Ishikawa (cell line): ENCODE measurements at regions not wholly inside any gene's neighbourhood (a gene's known extent, or its start where the extent isn't known, plus 50 kb on each side); places are given as distances from the start of the nearest gene placed in this dataset.
"Not testable (repeated sequence)": the region's sequence is repeated elsewhere in the genome, so short reads cannot be mapped to it uniquely, and the experiment has no call there.

Experiments
- CREB1 ChIP-seq: IDR thresholded peaks from 2 replicates; pipeline ENCODE4 v1.6.1; 2012; ENCODE audit warnings: low read depth
- EP300 ChIP-seq: IDR thresholded peaks from 2 replicates; pipeline ENCODE4 v1.6.1; 2012; ENCODE audit warnings: borderline replicate concordance
- NFIC ChIP-seq: IDR thresholded peaks from 2 replicates; pipeline ENCODE4 v1.6.1; 2012
- RAD21 ChIP-seq: IDR thresholded peaks from 2 replicates; pipeline ENCODE4 v1.6.1; 2012; ENCODE audit warnings: low read depth
- TAF1 ChIP-seq: IDR thresholded peaks from 2 replicates; pipeline ENCODE4 v1.6.1; 2012; ENCODE audit warnings: low read depth, mild to moderate bottlenecking
- TF ChIP-seq, protein P1 (sequence below): IDR thresholded peaks from 2 replicates; pipeline ENCODE4 v1.6.1; 2012
- TF ChIP-seq, protein P2 (sequence below): IDR thresholded peaks from 2 replicates; pipeline ENCODE4 v1.6.1; 2012; ENCODE audit warnings: low read depth, mild to moderate bottlenecking

DNA sequence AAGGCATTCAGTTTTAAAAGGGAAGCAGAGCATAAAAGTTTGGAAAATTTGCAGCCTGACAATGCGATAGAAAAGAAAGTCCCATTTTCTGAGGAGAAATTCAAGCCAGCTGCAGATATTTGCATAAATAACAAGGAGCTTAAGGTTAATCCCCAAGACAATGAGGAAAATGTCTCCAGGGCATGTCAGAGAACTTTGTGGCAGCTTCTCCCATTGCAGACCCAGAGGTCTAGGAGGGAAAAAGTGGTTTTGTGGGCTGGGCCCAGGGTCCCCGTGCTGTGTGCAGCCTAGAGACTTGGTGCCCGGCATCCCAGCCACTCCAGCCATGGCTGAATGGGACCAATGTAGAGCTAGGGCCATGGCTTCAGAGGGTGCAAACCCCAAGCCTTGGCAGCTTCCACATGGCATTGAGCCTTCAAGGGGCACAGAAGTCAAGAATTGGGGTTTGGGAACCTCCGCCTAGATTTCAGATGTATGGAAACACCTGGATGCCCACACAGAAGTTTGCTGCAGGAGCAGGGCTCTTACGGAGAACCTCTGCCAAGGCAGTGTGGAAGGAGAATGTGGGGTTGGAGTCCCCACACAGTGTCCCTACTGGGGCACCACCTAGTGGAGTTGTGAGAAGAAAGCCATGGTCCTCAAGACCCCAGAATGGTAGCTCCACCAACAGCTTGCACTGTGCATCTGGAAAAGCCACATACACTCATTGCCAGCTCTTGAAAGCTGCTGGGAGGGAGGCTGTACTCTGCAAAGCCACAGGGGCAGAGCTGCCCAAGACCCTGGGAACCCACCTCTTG, 62.3 kb upstream of the SSBP3 start:
- TF ChIP-seq TAF1, CREB1, NFIC, EP300: not testable (repeated sequence)
- TF ChIP-seq, protein P1, sequence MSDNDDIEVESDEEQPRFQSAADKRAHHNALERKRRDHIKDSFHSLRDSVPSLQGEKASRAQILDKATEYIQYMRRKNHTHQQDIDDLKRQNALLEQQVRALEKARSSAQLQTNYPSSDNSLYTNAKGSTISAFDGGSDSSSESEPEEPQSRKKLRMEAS = not testable (repeated sequence)
- peak; percentile 52 for TF ChIP-seq RAD21
- TF ChIP-seq, protein P2, sequence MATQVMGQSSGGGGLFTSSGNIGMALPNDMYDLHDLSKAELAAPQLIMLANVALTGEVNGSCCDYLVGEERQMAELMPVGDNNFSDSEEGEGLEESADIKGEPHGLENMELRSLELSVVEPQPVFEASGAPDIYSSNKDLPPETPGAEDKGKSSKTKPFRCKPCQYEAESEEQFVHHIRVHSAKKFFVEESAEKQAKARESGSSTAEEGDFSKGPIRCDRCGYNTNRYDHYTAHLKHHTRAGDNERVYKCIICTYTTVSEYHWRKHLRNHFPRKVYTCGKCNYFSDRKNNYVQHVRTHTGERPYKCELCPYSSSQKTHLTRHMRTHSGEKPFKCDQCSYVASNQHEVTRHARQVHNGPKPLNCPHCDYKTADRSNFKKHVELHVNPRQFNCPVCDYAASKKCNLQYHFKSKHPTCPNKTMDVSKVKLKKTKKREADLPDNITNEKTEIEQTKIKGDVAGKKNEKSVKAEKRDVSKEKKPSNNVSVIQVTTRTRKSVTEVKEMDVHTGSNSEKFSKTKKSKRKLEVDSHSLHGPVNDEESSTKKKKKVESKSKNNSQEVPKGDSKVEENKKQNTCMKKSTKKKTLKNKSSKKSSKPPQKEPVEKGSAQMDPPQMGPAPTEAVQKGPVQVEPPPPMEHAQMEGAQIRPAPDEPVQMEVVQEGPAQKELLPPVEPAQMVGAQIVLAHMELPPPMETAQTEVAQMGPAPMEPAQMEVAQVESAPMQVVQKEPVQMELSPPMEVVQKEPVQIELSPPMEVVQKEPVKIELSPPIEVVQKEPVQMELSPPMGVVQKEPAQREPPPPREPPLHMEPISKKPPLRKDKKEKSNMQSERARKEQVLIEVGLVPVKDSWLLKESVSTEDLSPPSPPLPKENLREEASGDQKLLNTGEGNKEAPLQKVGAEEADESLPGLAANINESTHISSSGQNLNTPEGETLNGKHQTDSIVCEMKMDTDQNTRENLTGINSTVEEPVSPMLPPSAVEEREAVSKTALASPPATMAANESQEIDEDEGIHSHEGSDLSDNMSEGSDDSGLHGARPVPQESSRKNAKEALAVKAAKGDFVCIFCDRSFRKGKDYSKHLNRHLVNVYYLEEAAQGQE = not testable (repeated sequence)
